ENCODE measurements at regions not wholly inside any gene's neighbourhood (a gene's known extent, or its start where the extent isn't known, plus 50 kb on each side); places are given as distances from the start of the nearest gene placed in this dataset.

GRCh38 chr6:40856271-40856670 is 182.8 kb downstream of the UNC5CL start:
- H3K4me3 ChIP-seq (ENCODE audit: control insufficient read depth, low read depth, low read length), result no peak overlapping the region
- no peak for DNase-seq (ENCODE audit: low read depth)
- no peak for TF ChIP-seq CTCF (conservative IDR thresholded peaks at IDR 0.05; ENCODE audit: control insufficient read depth, insufficient read depth, low read depth, low read length)

GRCh38 chr6:40855168-40855880 is 183.7 kb downstream of the UNC5CL start:
- no peak for DNase-seq (ENCODE audit: low read depth)
- no peak for TF ChIP-seq CTCF (conservative IDR thresholded peaks at IDR 0.05; ENCODE audit: control insufficient read depth, insufficient read depth, low read depth, low read length)
- no peak overlapping the region for H3K4me3 ChIP-seq (ENCODE audit: control insufficient read depth, low read depth, low read length)

GRCh38 chr6:40854592-40854991 is 184.4 kb downstream of the UNC5CL start:
- H3K4me3 ChIP-seq (ENCODE audit: control insufficient read depth, low read depth, low read length), result no peak overlapping the region
- TF ChIP-seq CTCF (conservative IDR thresholded peaks at IDR 0.05; ENCODE audit: control insufficient read depth, insufficient read depth, low read depth, low read length), result no peak
- DNase-seq (ENCODE audit: low read depth), result no peak

- no peak overlapping the region for H3K4me3 ChIP-seq (ENCODE audit: control insufficient read depth, low read depth, low read length)
- DNase-seq (ENCODE audit: low read depth), result no peak
- peak; percentile 48 for TF ChIP-seq CTCF (conservative IDR thresholded peaks at IDR 0.05; ENCODE audit: control insufficient read depth, insufficient read depth, low read depth, low read length)
Measured at GRCh38 chr6:40852779-40853373, 186.1 kb downstream of the UNC5CL start.

GRCh38 chr6:40849546-40849945 is 189.5 kb downstream of the UNC5CL start:
- H3K4me3 ChIP-seq (ENCODE audit: control insufficient read depth, low read depth, low read length), result no peak overlapping the region
- no peak for DNase-seq (ENCODE audit: low read depth)
- TF ChIP-seq CTCF (conservative IDR thresholded peaks at IDR 0.05; ENCODE audit: control insufficient read depth, insufficient read depth, low read depth, low read length), result no peak

GRCh38 chr6:40848868-40849514 is 190.0 kb downstream of the UNC5CL start:
- TF ChIP-seq CTCF (conservative IDR thresholded peaks at IDR 0.05; ENCODE audit: control insufficient read depth, insufficient read depth, low read depth, low read length), result no peak
- no peak for DNase-seq (ENCODE audit: low read depth)
- no peak overlapping the region for H3K4me3 ChIP-seq (ENCODE audit: control insufficient read depth, low read depth, low read length)

Data from fibroblast of mammary gland (primary cell).